GM12878 (cell line): ENCODE measurements at regions not wholly inside any gene's neighbourhood (a gene's known extent, or its start where the extent isn't known, plus 50 kb on each side); places are given as distances from the start of the nearest gene placed in this dataset.

Experiments
- ATAC-seq: fragments of 200-7000 bp; cut with Tn5 transposase; 3 replicates; pipeline ENCODE4 v1.9.1; 2020; ENCODE audit warnings: mild to moderate bottlenecking, moderate library complexity
- BruUV-seq: library from RNA; stranded (reverse); fragments of 400-500 nt; replicated peaks from 2 replicates; lab custom pipeline; 2021; lab: Mats Ljungman, UMichigan
- CTCF ChIA-PET: fragments of 300-600 bp; sonication (Branson Sonifier 250); formaldehyde crosslinking; extraction: SDS; loops from one replicate; lab custom pipeline; 2021; ENCODE audit warnings: inconsistent platforms; lab: Yijun Ruan, JAX
- POLR2A ChIA-PET: fragments of 350-600 bp; formaldehyde crosslinking; extraction: SDS; loops from one replicate; lab custom pipeline; 2021; ENCODE audit warnings: inconsistent platforms; lab: Charles Lee
- RAD21 ChIA-PET: fragments of 300-600 bp; sonication (Branson Sonifier 250); formaldehyde crosslinking; loops from one replicate; lab custom pipeline; 2023; ENCODE audit warnings: antibody characterized with exemption; ENCODE audit not compliant: unreplicated experiment; lab: Charles Lee
- SMC1A ChIA-PET: fragments of 300-600 bp; sonication (Branson Sonifier 250); formaldehyde crosslinking; loops from one replicate; lab custom pipeline; 2023; ENCODE audit not compliant: unreplicated experiment, uncharacterized antibody; lab: Charles Lee
- DNase-seq: peaks from one replicate; pipeline ENCODE4 v3.0.0-alpha.2; 2011; ENCODE audit warnings: low read depth, low spot score
- FAIRE-seq: peaks from 3 replicates; lab custom pipeline; 2011; peaks lifted over from hg19 to GRCh38; lab: Jason Lieb, UNC
- H2AFZ ChIP-seq: 2 replicates; pipeline ENCODE4 v1.6.0; 2011; ENCODE audit warnings: low read depth, low read length, control low read depth; ENCODE audit not compliant: control insufficient read depth
- H3K27ac ChIP-seq: 2 replicates; pipeline ENCODE4 v1.5.1; 2011; ENCODE audit warnings: control low read depth; ENCODE audit not compliant: control insufficient read depth, insufficient read depth
- H3K27me3 ChIP-seq, 2 experiments: replicated peaks in 1 of 2; 2 replicates each; pipeline versions ENCODE4 v1.6.0 to v1.6.1; 2011; ENCODE audit warnings: low read length in 1 of 2; ENCODE audit not compliant: control insufficient read depth in 2 of 2, insufficient read depth in 2 of 2
- H3K36me3 ChIP-seq, 2 experiments: 2 replicates each; pipeline ENCODE4 v1.5.1; 2011; ENCODE audit warnings: low read length in 1 of 2; ENCODE audit not compliant: control insufficient read depth in 2 of 2, insufficient read depth in 2 of 2
- H3K4me1 ChIP-seq: 2 replicates; pipeline ENCODE4 v1.6.1; 2011; ENCODE audit warnings: mild to moderate bottlenecking, low read length, moderate library complexity, mixed read lengths; ENCODE audit not compliant: control insufficient read depth, insufficient read depth
- H3K4me2 ChIP-seq: 2 replicates; pipeline ENCODE4 v1.6.0; 2011; ENCODE audit warnings: control low read depth; ENCODE audit not compliant: control insufficient read depth, insufficient read depth
- H3K4me3 ChIP-seq: fragments of 200-600 bp; sonication (generic); 2 replicates; pipeline ENCODE4 v1.5.1; 2016
- H3K79me2 ChIP-seq: 2 replicates; pipeline ENCODE4 v1.6.0; 2011; ENCODE audit warnings: low read length; ENCODE audit not compliant: control insufficient read depth, insufficient read depth
- H3K9ac ChIP-seq: 2 replicates; pipeline ENCODE4 v1.8.0; 2011; ENCODE audit warnings: low read length, control low read depth, mixed read lengths; ENCODE audit not compliant: control insufficient read depth, insufficient read depth
- H3K9me3 ChIP-seq: replicated peaks from 3 replicates; pipeline ENCODE4 v1.5.1; 2011; ENCODE audit warnings: mild to moderate bottlenecking, low read length; ENCODE audit not compliant: control insufficient read depth, insufficient read depth
- H4K20me1 ChIP-seq: 2 replicates; pipeline ENCODE4 v1.6.0; 2011; ENCODE audit not compliant: control insufficient read depth, insufficient read depth
- ASH2L ChIP-seq: fragments of 300-600, 200-600 bp; sonication (generic); IDR thresholded peaks from 2 replicates; pipeline ENCODE4 v1.6.1; 2017; ENCODE audit warnings: low read depth, mild to moderate bottlenecking, borderline replicate concordance
- BACH1 ChIP-seq: fragments of 450-650 bp; IDR thresholded peaks from 2 replicates; pipeline ENCODE4 v1.6.1; 2017; ENCODE audit warnings: mild to moderate bottlenecking, borderline replicate concordance
- BHLHE40 ChIP-seq, 2 experiments: fragments of 450-650 bp in 1 of 2; IDR thresholded peaks; 2 replicates each; pipeline ENCODE4 v1.6.1; 2011 to 2017; ENCODE audit warnings: low read depth in 2 of 2, borderline replicate concordance in 1 of 2, improper control_type of control experiment in 1 of 2, low read length in 1 of 2, mild to moderate bottlenecking in 1 of 2
- CHD4 ChIP-seq: fragments of 200-600 bp; sonication (generic); IDR thresholded peaks from 2 replicates; pipeline ENCODE4 v1.6.1; 2016; ENCODE audit warnings: mild to moderate bottlenecking
- FOXM1 ChIP-seq: IDR thresholded peaks from 2 replicates; pipeline ENCODE4 v1.6.1; 2012; ENCODE audit warnings: low read depth, mild to moderate bottlenecking, inconsistent platforms, low read length, moderate library complexity
- SMARCA5 ChIP-seq: fragments of 450-650 bp; IDR thresholded peaks from 2 replicates; pipeline ENCODE4 v1.6.1; 2017; ENCODE audit warnings: mild to moderate bottlenecking
- SMC3 ChIP-seq: IDR thresholded peaks from 2 replicates; pipeline ENCODE4 v1.6.1; 2011; ENCODE audit warnings: low read length, improper control_type of control experiment, borderline replicate concordance
- WGBS: methylation state at CpG from one replicate; pipeline ENCODE4 v1.1.6; 2016; ENCODE audit warnings: low lambda C conversion rate; ENCODE audit not compliant: insufficient replicate concordance, insufficient coverage; ENCODE audit errors: missing lambda C conversion rate; 5-methylcytosine and 5-hydroxymethylcytosine counted together
- in situ Hi-C: fragments of 300-500 bp; cut with MboI; formaldehyde crosslinking; loops from 9 replicates; pipeline ENCODE4 v1.14.3; 2018; ENCODE audit warnings: mixed read lengths
- intact Hi-C: fragments of 100-400 bp; cut with micrococcal nuclease; formaldehyde crosslinking; loops from one replicate; pipeline ENCODE4 v1.14.2; 2022; ENCODE audit not compliant: unreplicated experiment

DNA sequence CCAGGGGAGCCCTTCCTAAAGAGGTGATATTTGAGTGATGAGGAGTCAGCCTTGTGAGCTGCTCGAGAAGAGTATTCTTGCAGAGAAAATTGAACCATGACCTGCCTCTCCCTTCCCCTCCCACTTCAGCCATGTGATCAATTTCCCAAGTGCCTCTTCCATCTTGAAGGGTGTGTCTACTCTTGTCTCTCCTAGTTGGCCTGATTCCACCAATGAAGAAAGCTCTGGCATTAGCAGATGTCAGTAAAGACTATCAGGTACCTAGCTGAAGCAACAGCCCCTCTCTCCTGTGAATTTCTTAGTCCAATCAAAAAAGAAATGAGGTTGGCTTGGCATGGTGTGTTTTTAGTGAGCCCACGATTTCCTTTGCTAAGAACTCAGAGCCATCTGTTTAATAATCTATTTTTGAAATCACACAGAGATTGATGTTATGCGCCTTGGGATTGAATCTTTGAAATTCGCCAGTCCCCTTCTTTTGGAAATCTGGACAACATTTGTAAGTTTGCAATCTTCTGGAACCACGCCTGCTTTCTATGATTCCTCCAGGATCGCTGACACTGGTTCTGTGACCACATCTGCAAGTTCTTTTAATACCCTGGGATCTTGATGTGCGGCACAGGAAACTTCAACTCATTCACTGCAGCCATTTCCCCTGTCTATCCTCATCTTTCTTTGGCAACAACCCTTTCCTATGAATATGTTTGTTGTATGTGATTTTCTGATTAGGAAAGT, 404.6 kb downstream of the DMRT2 start:
- no peak overlapping the region for H2AFZ ChIP-seq
- ChIA-PET RAD21 (interaction anchor here (9.1 kb wide), 1 partner anchor 151 kb away, joined by 190 read pairs; no protein-coding TSS in a partner anchor), CTCF (interaction anchor here (0.7 to 1.4 kb wide), 2 partner anchors 151 to 158 kb away, joined by 3 read pairs; no protein-coding TSS in a partner anchor), POLR2A (interaction anchor here (0.5 kb wide), 1 partner anchor 486 kb away, joined by 4 read pairs; no protein-coding TSS in a partner anchor), SMC1A (interaction anchor here (0.6 to 9.5 kb wide), 4 partner anchors 9 to 149 kb away, joined by 3 to 275 read pairs (median 3); no protein-coding TSS in a partner anchor)
- WGBS: 31% methylated on average over 7 of the region's 7 CpGs
- BruUV-seq: no TSS peak
- in situ Hi-C loops (loop anchor here (25.0 kb wide), 1 partner anchor 408 kb away; no protein-coding TSS in a partner anchor), intact Hi-C loops (no loop called here)
- no peaks in the 10 kb centered on the region for H3K4me1 ChIP-seq
- no peak overlapping the region for H3K27ac ChIP-seq
- H3K27me3 ChIP-seq: peaks cover 0 to 2% of the 10 kb centered on the region in 2 experiments; a peak in 2 of 4 replicates
- ATAC-seq (no peak), FAIRE-seq (no peak), DNase-seq (no peak)
- H3K4me2 ChIP-seq: no peak overlapping the region
- no peak overlapping the region for H3K9ac ChIP-seq
- no peak overlapping the region for H3K4me3 ChIP-seq
- no peaks in the 10 kb centered on the region for H3K36me3 ChIP-seq
- no peaks in the 10 kb centered on the region for H4K20me1 ChIP-seq
- no peak for TF ChIP-seq BACH1
- TF ChIP-seq SMC3: no peak
- TF ChIP-seq BHLHE40 (IDR thresholded peaks at IDR 0.05; ENCODE audit: borderline replicate concordance in 1 of 2, low read depth in 2 of 2, low read length in 1 of 2): no peak
- H3K9me3 ChIP-seq: no peaks in the 10 kb centered on the region
- H3K79me2 ChIP-seq: no peaks in the 10 kb centered on the region

DNA sequence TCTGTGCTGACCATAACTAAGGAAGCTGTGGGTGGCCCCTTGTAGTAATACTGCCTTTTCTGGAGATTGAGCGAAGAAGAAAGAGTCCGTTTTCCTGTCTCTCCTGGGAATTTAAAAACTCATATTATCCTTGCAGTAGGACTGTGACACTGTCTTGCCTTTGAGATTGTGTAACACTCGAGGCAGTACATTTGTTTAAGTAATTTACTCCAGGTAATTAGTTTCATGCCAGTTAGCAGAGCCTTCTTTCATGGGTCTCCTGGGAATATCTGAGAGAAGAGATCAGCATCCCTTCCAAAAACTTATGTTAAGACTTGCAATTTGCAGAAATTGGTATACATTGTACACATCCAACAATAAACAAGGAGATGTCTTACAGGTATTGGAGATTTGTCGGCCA, 405.6 kb downstream of the DMRT2 start:
- Histone ChIP-seq H3K9me3 (no peaks in the 10 kb centered on the region), H3K27ac (no peak overlapping the region)
- CTCF ChIA-PET: interaction anchor here (0.8 to 8.0 kb wide), 4 partner anchors 148 to 484 kb away, joined by 3 to 247 read pairs (median 4); no protein-coding TSS in a partner anchor
- TF ChIP-seq BACH1 (no peak), SMARCA5 (no peak), ASH2L (no peak), CHD4 (no peak), FOXM1 (no peak)
- TF ChIP-seq, all 136 proteins: peak for 0
- peaks cover 0 to 2% of the 10 kb centered on the region in 2 experiments; a peak in 2 of 4 replicates for H3K27me3 ChIP-seq
- intact Hi-C loops (no loop called here), in situ Hi-C loops (loop anchor here (25.0 kb wide), 1 partner anchor 407 kb away; no protein-coding TSS in a partner anchor)
- H3K36me3 ChIP-seq: no peaks in the 10 kb centered on the region
- RAD21 ChIA-PET: interaction anchor here (1.2 to 9.1 kb wide), 3 partner anchors 150 to 382 kb away, joined by 3 to 190 read pairs (median 3); no protein-coding TSS in a partner anchor
- H3K4me1 ChIP-seq: no peaks in the 10 kb centered on the region
- no peaks in the 10 kb centered on the region for H4K20me1 ChIP-seq
- H3K4me3 ChIP-seq: no peak overlapping the region
- no peak for FAIRE-seq
- H3K79me2 ChIP-seq: no peaks in the 10 kb centered on the region
- DNase-seq: no peak
- no peak overlapping the region for H2AFZ ChIP-seq
- WGBS: 11% methylated on average over 4 of the region's 4 CpGs
- BruUV-seq: no TSS peak
- no peak for ATAC-seq
- SMC1A ChIA-PET: interaction anchor here (0.8 to 9.5 kb wide), 9 partner anchors 9 to 451 kb away, joined by 3 to 275 read pairs (median 5); no protein-coding TSS in a partner anchor
- H3K4me2 ChIP-seq: no peak overlapping the region
- H3K9ac ChIP-seq: no peak overlapping the region
- POLR2A ChIA-PET: no interaction called here
